Skin epidermis (tissue), 12 donors: ENCODE measurements at regions not wholly inside any gene's neighbourhood (a gene's known extent, or its start where the extent isn't known, plus 50 kb on each side); places are given as distances from the start of the nearest gene placed in this dataset.

Source experiments
- H3K27ac ChIP-seq, 21 experiments: fragments of 200-600 bp; sonication (generic) in 11 of 21; one replicate each; pipeline ENCODE4 v1.5.0; 2020; ENCODE audit warnings: mild to moderate bottlenecking in 3 of 21, inconsistent platforms in 2 of 21, moderate library complexity in 2 of 21
- H3K4me3 ChIP-seq, 7 experiments: fragments of 200-600 bp; sonication (generic) in 2 of 7; one replicate each; pipeline ENCODE4 v1.5.0; 2020; ENCODE audit warnings: inconsistent platforms in 2 of 7, mild to moderate bottlenecking in 2 of 7, moderate library complexity in 1 of 7

DNA sequence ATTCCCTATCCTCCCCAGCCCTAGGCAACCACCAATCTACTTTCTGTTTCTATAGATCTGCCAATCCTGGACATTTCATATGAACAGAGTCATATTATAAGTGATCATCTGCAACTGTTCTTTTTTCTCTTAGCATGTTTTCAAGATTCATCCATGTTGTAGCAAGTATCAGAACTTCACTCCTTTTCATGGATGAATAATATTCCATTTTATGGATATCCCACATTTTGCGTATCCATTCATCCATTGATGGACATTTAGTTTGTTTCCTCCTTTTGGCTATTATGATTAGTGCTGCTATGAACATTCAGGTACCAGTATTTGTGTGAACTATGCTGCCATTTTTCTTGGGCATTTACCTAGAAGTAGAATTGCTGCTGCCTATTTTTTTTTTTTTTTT, 51.3 kb upstream of the HAND1 start:
- Histone ChIP-seq H3K27ac (no peak overlapping the region), H3K4me3 (no peak overlapping the region)

- no peak overlapping the region for H3K27ac ChIP-seq
- H3K4me3 ChIP-seq, result no peak overlapping the region
Measured at GRCh38 chr5:154528005-154528594, 50.1 kb upstream of the HAND1 start.
